ENCODE measurements at regions not wholly inside any gene's neighbourhood (a gene's known extent, or its start where the extent isn't known, plus 50 kb on each side); places are given as distances from the start of the nearest gene placed in this dataset.
"Not testable (repeated sequence)": the region's sequence is repeated elsewhere in the genome, so short reads cannot be mapped to it uniquely, and the experiment has no call there.

DNA sequence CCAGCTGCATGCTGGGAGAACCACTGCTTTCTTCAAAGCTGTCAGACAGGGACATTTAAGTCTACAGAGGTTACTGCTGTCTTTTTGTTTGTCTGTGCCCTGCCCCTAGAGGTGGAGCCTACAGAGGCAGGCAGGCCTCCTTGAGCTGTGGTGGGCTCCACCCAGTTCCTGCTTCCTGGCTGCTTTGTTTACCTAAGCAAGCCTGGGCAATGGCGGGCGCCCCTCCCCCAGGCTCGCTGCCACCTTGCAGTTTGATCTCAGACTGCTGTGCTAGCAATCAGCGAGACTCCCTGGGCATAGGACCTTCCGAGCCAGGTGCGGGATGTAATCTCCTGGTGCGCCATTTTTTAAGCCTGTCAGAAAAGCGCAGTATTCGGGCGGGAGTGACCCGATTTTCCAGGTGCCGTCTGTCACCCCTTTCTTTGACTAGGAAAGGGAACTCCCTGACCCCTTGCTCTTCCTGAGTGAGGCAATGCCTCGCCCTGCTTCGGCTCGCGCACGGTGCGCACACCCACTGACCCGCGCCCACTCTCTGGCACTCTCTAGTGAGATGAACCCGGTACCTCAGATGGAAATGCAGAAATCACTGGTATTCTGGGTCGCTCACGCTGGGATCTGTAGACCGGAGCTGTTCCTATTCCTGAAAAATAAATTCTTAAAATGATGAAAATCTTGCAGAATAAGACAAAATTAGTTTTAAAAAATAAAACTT is 1022.9 kb downstream of the RAPGEF2 start:
- not testable (repeated sequence) for DNase-seq

DNA sequence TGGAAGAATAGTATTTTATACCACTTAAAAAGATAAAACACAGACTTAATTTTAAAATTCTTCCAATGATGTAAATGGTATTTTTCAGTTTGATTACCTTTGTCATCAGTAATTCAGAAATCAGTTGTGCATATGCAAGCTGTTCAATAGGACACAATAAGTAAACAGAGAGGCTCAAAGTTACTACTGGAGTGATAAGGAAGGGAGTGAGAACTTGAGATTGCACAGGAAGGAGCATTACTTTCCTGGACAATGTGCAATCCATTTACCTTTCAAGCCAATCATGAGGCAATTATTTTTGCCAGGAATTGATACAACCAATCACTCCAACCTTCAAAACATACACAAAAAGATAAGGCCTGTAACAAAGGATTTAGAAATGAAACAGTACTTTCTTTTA is 1024.3 kb downstream of the RAPGEF2 start:
- no peak for DNase-seq

- no peak for DNase-seq
Measured at GRCh38 chr4:160129439-160129838, 1026.6 kb downstream of the RAPGEF2 start.

GRCh38 chr4:160136021-160136420 is 1033.1 kb downstream of the RAPGEF2 start:
- DNase-seq: no peak

DNA sequence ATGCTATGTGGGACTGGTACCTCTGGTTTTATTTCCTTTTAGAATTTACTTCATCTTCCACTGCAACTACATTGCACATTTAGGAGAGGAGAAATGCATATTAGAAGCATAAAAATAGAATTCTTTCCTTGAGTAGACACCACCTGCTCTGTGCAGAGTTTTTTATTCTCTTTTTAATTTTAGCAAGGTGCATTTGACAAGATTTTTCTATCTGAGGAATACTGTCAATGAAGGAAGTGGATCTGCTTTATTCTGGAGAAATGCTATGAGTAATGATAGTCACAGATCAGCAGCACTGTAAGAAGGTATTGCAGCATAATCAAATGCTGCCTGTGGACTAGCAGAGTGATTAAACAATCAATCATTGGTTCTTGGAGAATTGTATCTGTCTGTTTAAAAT is 1038.3 kb downstream of the RAPGEF2 start:
- no peak for DNase-seq

DNA sequence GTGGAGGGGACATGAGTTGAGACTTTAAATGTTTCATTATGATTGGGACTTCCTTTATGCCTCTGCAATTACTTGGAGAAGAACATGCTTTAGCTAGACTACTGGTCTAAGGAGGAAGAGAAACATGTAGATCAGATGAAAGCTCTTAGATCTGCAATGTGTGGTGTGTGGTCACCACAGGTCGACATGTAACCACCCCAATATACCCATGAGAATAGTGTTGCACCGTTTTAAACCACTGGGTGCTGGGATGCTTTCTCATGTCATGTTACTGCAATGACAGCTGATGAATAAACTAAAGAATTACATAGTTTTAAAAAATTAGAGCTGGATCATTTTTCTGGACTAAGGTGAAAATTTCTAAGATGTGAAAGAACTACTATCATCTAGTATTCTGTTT is 1039.7 kb downstream of the RAPGEF2 start:
- DNase-seq: no peak

DNA sequence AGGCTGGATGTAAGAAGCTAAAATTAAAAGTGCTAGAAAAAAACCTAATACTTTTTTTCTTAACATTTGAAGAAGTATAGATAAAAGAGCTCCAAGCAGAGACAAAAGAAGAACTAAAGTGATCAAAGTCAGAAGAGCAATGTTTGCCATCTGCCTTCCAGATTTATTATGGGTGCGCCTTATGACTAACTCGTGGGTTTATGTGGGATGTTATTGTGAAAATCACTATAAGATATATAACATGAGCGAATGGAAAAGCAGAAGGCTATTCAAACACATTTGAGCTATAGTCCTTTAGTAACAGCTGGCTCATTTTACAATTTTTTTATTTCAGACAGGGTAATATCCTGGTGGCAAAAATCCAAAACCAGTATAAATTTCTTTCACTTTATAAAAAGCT is 1040.7 kb downstream of the RAPGEF2 start:
- peak; percentile 1 for DNase-seq

DNA sequence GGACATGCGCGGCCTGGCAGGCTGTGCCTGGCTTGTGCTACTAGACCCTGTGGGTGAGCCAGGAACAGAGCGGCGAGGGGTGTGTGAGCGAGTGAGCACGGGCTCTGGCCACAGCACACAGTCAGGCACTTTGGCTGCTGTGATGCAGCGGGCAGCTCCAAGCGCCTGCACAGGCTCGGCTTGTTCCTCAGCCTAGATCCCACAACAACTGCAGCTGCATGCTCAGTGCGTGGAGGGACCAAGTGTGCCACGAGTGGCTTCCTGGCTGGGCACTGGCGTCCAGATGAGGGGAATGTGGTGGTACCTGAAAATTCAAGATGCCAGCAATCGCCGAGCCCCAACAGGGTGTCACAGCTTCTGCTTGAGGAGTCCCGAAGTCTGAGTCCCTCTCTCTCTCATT is 1056.6 kb downstream of the RAPGEF2 start:
- no peak for DNase-seq

- DNase-seq: no peak
Measured at GRCh38 chr4:160161026-160161425, 1058.1 kb downstream of the RAPGEF2 start.

DNA sequence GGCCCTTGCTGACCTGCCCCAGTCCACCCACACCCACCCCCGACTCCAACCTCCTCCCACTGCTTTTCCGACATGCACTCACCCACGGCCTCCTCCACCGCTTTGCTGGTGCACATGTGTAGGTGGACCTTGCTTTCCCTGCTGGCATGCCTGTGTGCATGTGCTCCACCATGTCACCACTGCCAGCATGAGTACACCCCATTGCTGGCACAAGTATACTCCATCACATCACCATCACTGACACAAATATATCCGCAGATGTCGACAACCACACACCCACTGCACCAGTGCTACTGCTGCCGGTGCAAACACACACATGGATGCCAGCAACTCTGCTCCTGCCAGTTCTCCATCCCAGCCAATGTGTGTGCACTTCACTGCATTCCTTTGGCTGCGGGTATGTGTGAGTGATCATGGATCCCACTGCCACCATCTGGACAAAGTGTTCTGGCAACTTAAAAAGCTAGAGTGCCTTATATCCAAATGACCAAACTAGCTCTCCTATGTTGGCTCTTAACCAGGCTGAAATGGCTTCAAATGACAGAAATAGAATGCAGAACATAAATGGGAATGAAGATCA is 1072.3 kb downstream of the RAPGEF2 start:
- DNase-seq: no peak

DNA sequence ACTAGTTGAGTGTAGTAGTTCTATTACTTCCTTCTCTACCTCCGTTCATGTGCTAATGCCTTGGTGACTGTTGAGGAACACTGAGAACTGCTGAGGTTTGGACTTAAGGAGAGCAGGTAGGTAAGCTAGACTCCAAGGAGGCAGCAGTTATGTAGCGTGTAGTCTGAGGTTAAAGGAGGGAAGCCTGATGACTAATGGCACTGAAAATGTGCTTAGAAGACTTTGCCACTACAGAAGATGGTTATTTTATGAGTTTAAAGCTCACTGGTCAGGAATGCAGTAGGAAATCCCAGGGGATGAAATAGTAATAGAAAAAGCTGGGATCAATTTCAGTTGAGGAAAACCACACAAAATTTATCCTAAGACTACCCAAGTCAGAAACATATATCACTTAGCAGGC is 1077.3 kb downstream of the RAPGEF2 start:
- no peak for DNase-seq

- DNase-seq: no peak
Measured at GRCh38 chr4:160182727-160183126, 1079.8 kb downstream of the RAPGEF2 start.

GRCh38 chr4:160184884-160185283 is 1082.0 kb downstream of the RAPGEF2 start:
- DNase-seq: no peak

- no peak for DNase-seq
Measured at GRCh38 chr4:160193787-160194186, 1090.9 kb downstream of the RAPGEF2 start.

- DNase-seq: no peak
Measured at GRCh38 chr4:160194716-160195115, 1091.8 kb downstream of the RAPGEF2 start.

DNA sequence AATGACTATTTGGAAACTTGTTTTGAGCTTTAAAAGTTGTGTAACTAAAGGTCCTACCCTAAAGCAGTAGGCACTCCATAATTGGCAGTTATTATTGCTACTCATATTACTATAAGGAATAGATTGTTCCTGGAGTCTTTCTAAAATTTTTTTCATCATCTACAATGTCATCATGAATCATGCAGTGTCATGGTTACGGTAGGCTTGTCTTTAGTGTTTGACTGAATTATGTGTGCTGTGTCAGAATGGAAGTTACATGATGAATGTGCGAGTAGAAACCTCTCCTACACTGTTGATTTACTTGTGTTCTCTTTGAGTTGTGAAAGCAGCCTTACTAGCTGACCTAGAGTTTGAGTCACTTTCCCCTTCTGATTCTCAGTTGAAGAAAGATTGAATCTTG is 1099.9 kb downstream of the RAPGEF2 start:
- no peak for DNase-seq

DNA sequence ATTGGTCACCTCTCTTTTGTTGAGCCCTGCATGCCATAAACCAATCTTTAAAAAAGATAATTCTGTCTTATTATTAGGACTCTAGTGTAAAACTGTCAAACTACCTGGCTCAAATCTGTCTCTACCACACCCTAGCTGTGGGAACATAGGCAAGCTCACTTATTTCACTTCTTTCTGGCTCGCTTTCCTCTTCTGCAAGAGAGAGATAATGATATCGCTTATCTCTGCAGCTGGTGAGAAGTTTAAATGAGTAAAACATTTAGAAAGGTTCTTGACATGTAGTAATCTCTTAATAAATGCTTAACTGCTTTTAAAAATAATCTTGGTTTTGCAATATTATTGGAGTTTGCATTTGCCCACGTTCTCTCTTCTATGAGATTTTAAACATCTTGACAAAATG is 1109.2 kb downstream of the RAPGEF2 start:
- DNase-seq: no peak

DNA sequence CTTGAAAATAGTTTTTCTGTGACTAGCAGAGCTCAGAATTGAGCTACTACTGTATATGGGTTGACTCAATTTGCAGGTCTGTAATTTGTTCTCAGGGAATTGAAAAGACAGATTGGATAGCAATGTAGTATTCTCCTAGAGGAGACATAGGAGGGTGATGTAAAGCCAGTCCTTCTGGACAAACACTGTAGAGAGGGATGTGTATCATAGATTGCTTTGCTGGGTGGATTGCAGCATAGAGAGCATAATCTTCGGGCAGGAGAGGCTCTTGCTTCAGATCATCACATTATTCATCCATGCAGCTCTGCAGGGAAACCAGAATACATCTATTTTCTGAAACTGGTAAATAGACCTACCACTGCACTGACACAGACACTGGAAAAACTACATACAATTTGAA is 1110.5 kb downstream of the RAPGEF2 start:
- no peak for DNase-seq

DNA sequence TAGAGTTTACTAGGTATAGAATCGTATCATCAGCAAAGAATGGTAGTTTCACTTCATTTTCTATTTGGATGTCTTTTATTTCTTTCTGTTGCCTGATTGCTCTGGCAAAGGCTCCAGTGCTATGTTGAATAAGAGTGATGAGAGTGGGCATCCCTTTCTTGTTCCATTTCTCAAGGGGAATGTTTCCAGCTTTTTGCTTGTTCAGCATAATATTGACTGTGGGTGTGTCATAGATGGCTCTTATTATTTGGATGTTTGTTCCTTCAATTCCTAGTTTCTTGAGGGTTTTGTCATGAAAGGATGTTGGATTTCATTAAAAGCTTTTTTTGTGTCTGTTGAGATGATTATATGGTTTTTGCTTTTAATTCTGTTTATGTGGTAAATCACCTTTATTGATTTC is 1114.5 kb downstream of the RAPGEF2 start:
- no peak for DNase-seq

GRCh38 chr4:160224049-160224448 is 1121.2 kb downstream of the RAPGEF2 start:
- no peak for DNase-seq

- DNase-seq: no peak
Measured at GRCh38 chr4:160233141-160233540, 1130.3 kb downstream of the RAPGEF2 start.

DNA sequence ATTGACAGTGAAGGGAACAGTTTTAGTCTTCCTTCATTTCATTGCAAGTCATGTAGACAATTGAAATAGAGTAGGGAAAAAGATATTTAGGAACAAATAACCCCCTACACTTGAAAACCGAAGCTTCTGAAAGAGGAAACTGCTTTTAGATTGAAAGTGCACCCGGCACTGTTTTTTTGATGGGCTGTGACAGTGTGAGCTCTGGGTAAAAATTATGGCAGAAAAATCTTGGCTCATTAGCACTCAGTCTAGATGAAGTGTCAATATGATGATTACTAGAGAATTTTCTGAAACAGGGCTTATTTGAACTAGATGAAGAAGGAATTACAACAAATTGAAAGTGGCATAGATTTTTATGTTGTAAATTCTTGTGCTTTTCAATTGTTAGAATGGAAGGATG is 1132.4 kb downstream of the RAPGEF2 start:
- DNase-seq: no peak

- DNase-seq: no peak
Measured at GRCh38 chr4:160235771-160236170, 1132.9 kb downstream of the RAPGEF2 start.

GRCh38 chr4:160238790-160239189 is 1135.9 kb downstream of the RAPGEF2 start:
- DNase-seq: no peak

GRCh38 chr4:160247091-160247656 is 1144.3 kb downstream of the RAPGEF2 start:
- no peak for DNase-seq

Measured in inflammatory macrophage treated with lipopolysaccharide for 4 hours (primary cell).